ENCODE measurements at regions not wholly inside any gene's neighbourhood (a gene's known extent, or its start where the extent isn't known, plus 50 kb on each side); places are given as distances from the start of the nearest gene placed in this dataset.

GRCh38 chr21:27451116-27451515 lies 484.2 kb upstream of the ADAMTS5 start:
- no peak overlapping the region for H3K27ac ChIP-seq (ENCODE audit: low read length in 2 of 2)
- intact Hi-C loops (cut with micrococcal nuclease), result no loop called here
- H3K9ac ChIP-seq (ENCODE audit: low read length), result no peak overlapping the region
- ChIA-PET POLR2A (no interaction called here), CTCF (no interaction called here)
- H3K27me3 Mint-ChIP-seq, result no peaks in the 10 kb centered on the region
- H3K27ac Mint-ChIP-seq, result no peak overlapping the region
- TF ChIP-seq CTCF (IDR thresholded peaks at IDR 0.05) (no peak), EZH2 (IDR thresholded peaks at IDR 0.05; ENCODE audit: borderline replicate concordance, insufficient read depth, low read depth, low read length, poor library complexity, severe bottlenecking) (no peak)
- H3K4me3 Mint-ChIP-seq, result no peak overlapping the region
- H3K36me3 ChIP-seq (replicated peaks in 1 of 2; ENCODE audit: control extremely low read depth in 1 of 2, control insufficient read depth in 1 of 2, extremely low read depth in 1 of 2, insufficient read depth in 2 of 2, low read length in 1 of 2), result no peaks in the 10 kb centered on the region
- ATAC-seq (ENCODE audit: low read depth), result no peak
- no peak overlapping the region for H2AFZ ChIP-seq (ENCODE audit: insufficient read depth, low read depth, low read length, poor library complexity, severe bottlenecking)
- no CpG with 5 or more reads among the region's 3 CpGs for WGBS (ENCODE audit: insufficient coverage)
- H3K27me3 ChIP-seq (replicated peaks in 1 of 4; ENCODE audit: control extremely low read depth in 1 of 4, control insufficient read depth in 3 of 4, insufficient read depth in 4 of 4, low read length in 3 of 4), result no peaks in the 10 kb centered on the region
- no peak for DNase-seq
- H4K20me1 ChIP-seq (ENCODE audit: control insufficient read depth, insufficient read depth, low read length, poor library complexity, severe bottlenecking), result no peaks in the 10 kb centered on the region
- no peaks in the 10 kb centered on the region for H3K79me2 ChIP-seq (ENCODE audit: control insufficient read depth, insufficient read depth, low read length)
- no peaks in the 10 kb centered on the region for H3K9me3 ChIP-seq (ENCODE audit: control extremely low read depth in 1 of 3, control insufficient read depth in 2 of 3, insufficient read depth in 1 of 3, low read length in 2 of 3)
- no peaks in the 10 kb centered on the region for H3K4me1 Mint-ChIP-seq
- H3K9me3 Mint-ChIP-seq (ENCODE audit: insufficient read depth), result peaks cover 8% of the 10 kb centered on the region
- no peaks in the 10 kb centered on the region for H3K4me1 ChIP-seq (ENCODE audit: control insufficient read depth in 2 of 2, insufficient read depth in 2 of 2, low read length in 2 of 2)
- H3K4me3 ChIP-seq (ENCODE audit: control extremely low read depth in 1 of 5, extremely low read depth in 1 of 5, insufficient read depth in 1 of 5, low read depth in 2 of 5, low read length in 4 of 5), result no peak overlapping the region
- H3K4me2 ChIP-seq (replicated peaks; ENCODE audit: low read depth, low read length, poor library complexity, severe bottlenecking), result no peak overlapping the region

- H3K27ac ChIP-seq (ENCODE audit: low read length in 2 of 2), result no peak overlapping the region
- H3K79me2 ChIP-seq (ENCODE audit: control insufficient read depth, insufficient read depth, low read length), result no peaks in the 10 kb centered on the region
- H3K9ac ChIP-seq (ENCODE audit: low read length), result no peak overlapping the region
- Mint-ChIP-seq H3K9me3 (ENCODE audit: insufficient read depth) (peaks cover 8% of the 10 kb centered on the region), H3K4me3 (no peak overlapping the region), H3K27ac (no peak overlapping the region), H3K4me1 (no peaks in the 10 kb centered on the region), H3K27me3 (no peaks in the 10 kb centered on the region)
- DNase-seq (no peak), ATAC-seq (ENCODE audit: low read depth) (no peak)
- TF ChIP-seq CTCF (IDR thresholded peaks at IDR 0.05) (no peak), EZH2 (IDR thresholded peaks at IDR 0.05; ENCODE audit: borderline replicate concordance, insufficient read depth, low read depth, low read length, poor library complexity, severe bottlenecking) (no peak)
- H3K4me1 ChIP-seq (ENCODE audit: control insufficient read depth in 2 of 2, insufficient read depth in 2 of 2, low read length in 2 of 2), result no peaks in the 10 kb centered on the region
- H4K20me1 ChIP-seq (ENCODE audit: control insufficient read depth, insufficient read depth, low read length, poor library complexity, severe bottlenecking), result no peaks in the 10 kb centered on the region
- H3K36me3 ChIP-seq (replicated peaks in 1 of 2; ENCODE audit: control extremely low read depth in 1 of 2, control insufficient read depth in 1 of 2, extremely low read depth in 1 of 2, insufficient read depth in 2 of 2, low read length in 1 of 2), result no peaks in the 10 kb centered on the region
- no peak overlapping the region for H2AFZ ChIP-seq (ENCODE audit: insufficient read depth, low read depth, low read length, poor library complexity, severe bottlenecking)
- ChIA-PET POLR2A (no interaction called here), CTCF (no interaction called here)
- intact Hi-C loops (cut with micrococcal nuclease), result no loop called here
- no peak overlapping the region for H3K4me2 ChIP-seq (replicated peaks; ENCODE audit: low read depth, low read length, poor library complexity, severe bottlenecking)
- H3K9me3 ChIP-seq (ENCODE audit: control extremely low read depth in 1 of 3, control insufficient read depth in 2 of 3, insufficient read depth in 1 of 3, low read length in 2 of 3), result no peaks in the 10 kb centered on the region
- WGBS (ENCODE audit: insufficient coverage), result 85% methylated on average over 2 of the region's 3 CpGs
- H3K4me3 ChIP-seq (ENCODE audit: control extremely low read depth in 1 of 5, extremely low read depth in 1 of 5, insufficient read depth in 1 of 5, low read depth in 2 of 5, low read length in 4 of 5), result no peak overlapping the region
- no peaks in the 10 kb centered on the region for H3K27me3 ChIP-seq (replicated peaks in 1 of 4; ENCODE audit: control extremely low read depth in 1 of 4, control insufficient read depth in 3 of 4, insufficient read depth in 4 of 4, low read length in 3 of 4)
Observed at GRCh38 chr21:27450216-27450615, 483.3 kb upstream of the ADAMTS5 start.
